MM.1S (cell line): ENCODE measurements at regions not wholly inside any gene's neighbourhood (a gene's known extent, or its start where the extent isn't known, plus 50 kb on each side); places are given as distances from the start of the nearest gene placed in this dataset.

Source experiments
- DNase-seq: peaks from one replicate; pipeline ENCODE4 v3.0.0-alpha.2; 2015
- H2AFZ ChIP-seq: fragments of 300-600 bp; sonication (generic); 2 replicates; pipeline ENCODE4 v1.6.0; 2016; ENCODE audit warnings: antibody characterized with exemption, low read length
- H3F3A ChIP-seq: fragments of 300-600 bp; sonication (generic); 2 replicates; pipeline ENCODE4 v1.6.1; 2016; ENCODE audit warnings: mild to moderate bottlenecking, antibody characterized with exemption, low read length, moderate library complexity, mixed read lengths; ENCODE audit not compliant: insufficient read depth
- H3K27ac ChIP-seq: fragments of 300-600 bp; sonication (generic); 2 replicates; pipeline ENCODE4 v1.5.1; 2016; ENCODE audit warnings: mild to moderate bottlenecking, low read length
- H3K27me3 ChIP-seq: fragments of 300-600 bp; sonication (generic); replicated peaks from 2 replicates; pipeline ENCODE4 v1.6.0; 2016; ENCODE audit warnings: low read length; ENCODE audit not compliant: insufficient read depth
- H3K36me3 ChIP-seq: fragments of 300-600 bp; sonication (generic); replicated peaks from 2 replicates; pipeline ENCODE4 v1.6.1; 2016; ENCODE audit warnings: mild to moderate bottlenecking, low read length, mixed read lengths; ENCODE audit not compliant: insufficient read depth
- H3K4me1 ChIP-seq: fragments of 300-600 bp; sonication (generic); 2 replicates; pipeline ENCODE4 v1.6.1; 2016; ENCODE audit warnings: low read length, mixed read lengths
- H3K4me2 ChIP-seq: fragments of 300-600 bp; sonication (generic); 2 replicates; pipeline ENCODE4 v1.6.0; 2016; ENCODE audit warnings: low read depth, low read length
- H3K4me3 ChIP-seq: fragments of 300-600 bp; sonication (generic); 2 replicates; pipeline ENCODE4 v1.5.1; 2016; ENCODE audit warnings: low read length, mixed read lengths
- H3K79me2 ChIP-seq: fragments of 300-600 bp; sonication (generic); 2 replicates; pipeline ENCODE4 v1.6.1; 2016; ENCODE audit warnings: mixed run types, low read length, mixed read lengths
- H3K9ac ChIP-seq: fragments of 300-600 bp; sonication (generic); 2 replicates; pipeline ENCODE4 v1.6.1; 2016; ENCODE audit warnings: low read length, mixed read lengths
- H3K9me2 ChIP-seq: fragments of 300-600 bp; sonication (generic); replicated peaks from 2 replicates; pipeline ENCODE4 v1.6.1; 2016; ENCODE audit warnings: mild to moderate bottlenecking, low read length, mixed read lengths; ENCODE audit not compliant: insufficient read depth
- H3K9me3 ChIP-seq: fragments of 300-600 bp; sonication (generic); replicated peaks from 2 replicates; pipeline ENCODE4 v1.6.1; 2016; ENCODE audit warnings: mild to moderate bottlenecking, low read length, mixed read lengths; ENCODE audit not compliant: insufficient read depth
- H4K20me1 ChIP-seq: fragments of 300-600 bp; sonication (generic); 2 replicates; pipeline ENCODE4 v1.6.1; 2016; ENCODE audit warnings: mild to moderate bottlenecking, low read length, moderate library complexity, mixed read lengths; ENCODE audit not compliant: insufficient read depth
- CTCF ChIP-seq: fragments of 300-600 bp; sonication (generic); IDR thresholded peaks from 2 replicates; pipeline ENCODE4 v1.5.1; 2016; ENCODE audit warnings: antibody characterized with exemption, low read length, mixed read lengths
- EZH2 ChIP-seq: fragments of 300-600 bp; sonication (generic); optimal IDR thresholded peaks from 2 replicates; pipeline ENCODE3; 2017; ENCODE audit warnings: low read depth, mild to moderate bottlenecking, antibody characterized with exemption, low read length, mixed read lengths
- EZH2phosphoT487 ChIP-seq: fragments of 300-600 bp; sonication (generic); IDR thresholded peaks from 2 replicates; pipeline ENCODE4 v1.6.1; 2018; ENCODE audit warnings: antibody characterized with exemption, low read length

GRCh38 chr12:75738486-75738885, 227.1 kb upstream of the KRR1 start:
- Histone ChIP-seq H3K79me2 (no peaks in the 10 kb centered on the region), H3F3A (no peaks in the 10 kb centered on the region), H3K4me3 (no peak overlapping the region), H3K4me2 (no peak overlapping the region), H3K27ac (no peak overlapping the region), H3K9me3 (no peaks in the 10 kb centered on the region), H3K9ac (no peak overlapping the region), H3K4me1 (no peaks in the 10 kb centered on the region), H4K20me1 (no peaks in the 10 kb centered on the region), H2AFZ (no peak overlapping the region), H3K9me2 (no peaks in the 10 kb centered on the region), H3K36me3 (no peaks in the 10 kb centered on the region), H3K27me3 (no peaks in the 10 kb centered on the region)
- no peak for TF ChIP-seq EZH2phosphoT487
- no peak for TF ChIP-seq EZH2
- TF ChIP-seq CTCF = no peak
- DNase-seq = no peak

- Histone ChIP-seq H4K20me1 (no peaks in the 10 kb centered on the region), H3K4me3 (no peak overlapping the region), H3K27me3 (no peaks in the 10 kb centered on the region), H3K4me1 (no peaks in the 10 kb centered on the region), H3K79me2 (no peaks in the 10 kb centered on the region), H3K9me2 (no peaks in the 10 kb centered on the region), H3F3A (no peaks in the 10 kb centered on the region), H3K9ac (no peak overlapping the region), H3K36me3 (no peaks in the 10 kb centered on the region), H2AFZ (no peak overlapping the region), H3K4me2 (no peak overlapping the region), H3K27ac (no peak overlapping the region), H3K9me3 (no peaks in the 10 kb centered on the region)
- no peak for DNase-seq
- no peak for TF ChIP-seq CTCF
- no peak for TF ChIP-seq EZH2
- no peak for TF ChIP-seq EZH2phosphoT487
Observed at GRCh38 chr12:75735853-75736252, 224.4 kb upstream of the KRR1 start.

GRCh38 chr12:75728826-75729225, 217.4 kb upstream of the KRR1 start:
- no peaks in the 10 kb centered on the region for H3K9me2 ChIP-seq
- H3K9me3 ChIP-seq = no peaks in the 10 kb centered on the region
- no peak overlapping the region for H3K4me2 ChIP-seq
- H3K36me3 ChIP-seq = no peaks in the 10 kb centered on the region
- no peaks in the 10 kb centered on the region for H3K79me2 ChIP-seq
- no peaks in the 10 kb centered on the region for H3K27me3 ChIP-seq
- TF ChIP-seq CTCF = no peak
- no peak for TF ChIP-seq EZH2
- TF ChIP-seq EZH2phosphoT487 = no peak
- no peak overlapping the region for H3K4me3 ChIP-seq
- no peak overlapping the region for H3K9ac ChIP-seq
- H4K20me1 ChIP-seq = no peaks in the 10 kb centered on the region
- H3K27ac ChIP-seq = no peak overlapping the region
- no peaks in the 10 kb centered on the region for H3F3A ChIP-seq
- DNase-seq = no peak
- H3K4me1 ChIP-seq = no peaks in the 10 kb centered on the region
- H2AFZ ChIP-seq = no peak overlapping the region

DNA sequence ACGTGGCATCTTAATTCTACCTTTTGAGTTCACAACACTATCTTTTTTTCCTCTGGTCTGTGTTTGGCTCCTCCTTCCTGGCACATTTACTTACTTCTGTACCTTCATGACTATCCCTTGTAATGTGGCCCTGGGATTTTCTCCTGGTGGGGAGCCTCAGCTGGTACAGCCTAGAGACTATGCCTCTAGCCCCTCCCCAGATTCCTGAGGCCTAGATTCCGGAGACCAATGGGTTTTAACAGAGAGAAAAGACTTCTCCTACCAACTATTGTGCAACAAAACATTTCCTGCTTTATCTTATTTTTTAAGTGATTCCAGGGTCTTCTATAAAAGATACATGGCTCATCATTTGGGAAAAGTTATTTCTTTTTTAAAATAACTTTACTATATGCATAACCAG, 216.2 kb upstream of the KRR1 start:
- H3K27ac ChIP-seq = no peak overlapping the region
- no peaks in the 10 kb centered on the region for H3K9me3 ChIP-seq
- H3F3A ChIP-seq = no peaks in the 10 kb centered on the region
- no peaks in the 10 kb centered on the region for H3K9me2 ChIP-seq
- TF ChIP-seq EZH2 = no peak
- TF ChIP-seq CTCF = no peak
- no peak for TF ChIP-seq EZH2phosphoT487
- no peak overlapping the region for H2AFZ ChIP-seq
- no peak overlapping the region for H3K4me2 ChIP-seq
- H3K9ac ChIP-seq = no peak overlapping the region
- H4K20me1 ChIP-seq = no peaks in the 10 kb centered on the region
- no peak for DNase-seq
- no peaks in the 10 kb centered on the region for H3K27me3 ChIP-seq
- no peaks in the 10 kb centered on the region for H3K79me2 ChIP-seq
- no peak overlapping the region for H3K4me3 ChIP-seq
- H3K36me3 ChIP-seq = no peaks in the 10 kb centered on the region
- H3K4me1 ChIP-seq = peaks cover 6% of the 10 kb centered on the region
